MM.1S (cell line): ENCODE measurements at regions not wholly inside any gene's neighbourhood (a gene's known extent, or its start where the extent isn't known, plus 50 kb on each side); places are given as distances from the start of the nearest gene placed in this dataset.

Experiments used
- DNase-seq: peaks from one replicate; pipeline ENCODE4 v3.0.0-alpha.2; 2015
- H2AFZ ChIP-seq: fragments of 300-600 bp; sonication (generic); 2 replicates; pipeline ENCODE4 v1.6.0; 2016; ENCODE audit warnings: antibody characterized with exemption, low read length
- H3F3A ChIP-seq: fragments of 300-600 bp; sonication (generic); 2 replicates; pipeline ENCODE4 v1.6.1; 2016; ENCODE audit warnings: mild to moderate bottlenecking, antibody characterized with exemption, low read length, moderate library complexity, mixed read lengths; ENCODE audit not compliant: insufficient read depth
- H3K27ac ChIP-seq: fragments of 300-600 bp; sonication (generic); 2 replicates; pipeline ENCODE4 v1.5.1; 2016; ENCODE audit warnings: mild to moderate bottlenecking, low read length
- H3K27me3 ChIP-seq: fragments of 300-600 bp; sonication (generic); replicated peaks from 2 replicates; pipeline ENCODE4 v1.6.0; 2016; ENCODE audit warnings: low read length; ENCODE audit not compliant: insufficient read depth
- H3K36me3 ChIP-seq: fragments of 300-600 bp; sonication (generic); replicated peaks from 2 replicates; pipeline ENCODE4 v1.6.1; 2016; ENCODE audit warnings: mild to moderate bottlenecking, low read length, mixed read lengths; ENCODE audit not compliant: insufficient read depth
- H3K4me1 ChIP-seq: fragments of 300-600 bp; sonication (generic); 2 replicates; pipeline ENCODE4 v1.6.1; 2016; ENCODE audit warnings: low read length, mixed read lengths
- H3K4me2 ChIP-seq: fragments of 300-600 bp; sonication (generic); 2 replicates; pipeline ENCODE4 v1.6.0; 2016; ENCODE audit warnings: low read depth, low read length
- H3K4me3 ChIP-seq: fragments of 300-600 bp; sonication (generic); 2 replicates; pipeline ENCODE4 v1.5.1; 2016; ENCODE audit warnings: low read length, mixed read lengths
- H3K79me2 ChIP-seq: fragments of 300-600 bp; sonication (generic); 2 replicates; pipeline ENCODE4 v1.6.1; 2016; ENCODE audit warnings: mixed run types, low read length, mixed read lengths
- H3K9ac ChIP-seq: fragments of 300-600 bp; sonication (generic); 2 replicates; pipeline ENCODE4 v1.6.1; 2016; ENCODE audit warnings: low read length, mixed read lengths
- H3K9me2 ChIP-seq: fragments of 300-600 bp; sonication (generic); replicated peaks from 2 replicates; pipeline ENCODE4 v1.6.1; 2016; ENCODE audit warnings: mild to moderate bottlenecking, low read length, mixed read lengths; ENCODE audit not compliant: insufficient read depth
- H3K9me3 ChIP-seq: fragments of 300-600 bp; sonication (generic); replicated peaks from 2 replicates; pipeline ENCODE4 v1.6.1; 2016; ENCODE audit warnings: mild to moderate bottlenecking, low read length, mixed read lengths; ENCODE audit not compliant: insufficient read depth
- H4K20me1 ChIP-seq: fragments of 300-600 bp; sonication (generic); 2 replicates; pipeline ENCODE4 v1.6.1; 2016; ENCODE audit warnings: mild to moderate bottlenecking, low read length, moderate library complexity, mixed read lengths; ENCODE audit not compliant: insufficient read depth
- EZH2 ChIP-seq: fragments of 300-600 bp; sonication (generic); optimal IDR thresholded peaks from 2 replicates; pipeline ENCODE3; 2017; ENCODE audit warnings: low read depth, mild to moderate bottlenecking, antibody characterized with exemption, low read length, mixed read lengths
- EZH2phosphoT487 ChIP-seq: fragments of 300-600 bp; sonication (generic); IDR thresholded peaks from 2 replicates; pipeline ENCODE4 v1.6.1; 2018; ENCODE audit warnings: antibody characterized with exemption, low read length
- TF ChIP-seq, protein P1 (sequence below): fragments of 300-600 bp; sonication (generic); IDR thresholded peaks from 2 replicates; pipeline ENCODE4 v1.5.1; 2016; ENCODE audit warnings: antibody characterized with exemption, low read length, mixed read lengths

DNA sequence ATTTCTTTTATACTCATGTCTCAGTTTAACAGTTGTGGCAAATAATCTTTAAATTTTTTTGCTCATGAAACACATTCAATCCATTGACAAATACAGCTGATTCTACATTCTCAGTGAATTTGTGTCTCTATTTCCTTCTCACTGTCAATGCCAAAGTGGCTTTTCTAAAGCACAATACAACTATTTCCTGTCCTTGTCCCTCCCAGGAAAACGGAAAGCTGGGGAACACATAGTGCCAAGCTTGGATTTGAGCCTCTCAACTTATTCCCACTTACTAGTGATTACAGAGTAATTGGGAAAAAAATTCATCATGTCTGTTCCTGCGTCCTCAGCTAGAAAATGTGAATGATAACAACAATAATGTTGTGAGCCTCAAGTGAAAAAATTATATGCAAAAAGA is 899.7 kb upstream of the CDH2 start:
- no peaks in the 10 kb centered on the region for H3F3A ChIP-seq
- H3K9me2 ChIP-seq, result no peaks in the 10 kb centered on the region

DNA sequence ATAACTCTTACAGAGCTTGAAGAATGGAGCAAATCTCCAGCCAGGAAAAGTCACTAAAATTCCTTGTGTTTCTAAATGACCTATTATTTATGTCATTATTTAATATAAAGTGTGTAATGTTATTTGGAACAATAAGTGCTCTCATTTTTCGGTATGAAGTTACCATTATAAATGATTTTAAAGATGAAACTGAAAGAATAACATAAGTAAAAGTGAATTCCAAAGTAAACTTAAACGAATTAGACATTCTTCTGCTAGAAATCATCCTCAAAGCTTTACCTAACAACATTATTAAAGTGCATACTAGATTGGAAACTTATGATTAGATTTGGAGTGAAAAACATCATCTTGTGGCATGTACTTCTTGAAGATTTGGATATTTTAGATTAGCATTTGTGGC is 897.2 kb upstream of the CDH2 start:
- no peak overlapping the region for H3K27ac ChIP-seq

More for the DNA sequence above, 899.7 kb upstream of the CDH2 start:
- Histone ChIP-seq H3K4me1 (no peaks in the 10 kb centered on the region), H4K20me1 (no peaks in the 10 kb centered on the region), H3K79me2 (no peaks in the 10 kb centered on the region), H3K4me2 (no peak overlapping the region), H3K9me3 (no peaks in the 10 kb centered on the region), H3K36me3 (no peaks in the 10 kb centered on the region), H3K27me3 (no peaks in the 10 kb centered on the region), H3K27ac (no peak overlapping the region), H3K9ac (no peak overlapping the region), H3K4me3 (no peak overlapping the region), H2AFZ (no peak overlapping the region)
- DNase-seq, result no peak
- TF ChIP-seq, protein P1, sequence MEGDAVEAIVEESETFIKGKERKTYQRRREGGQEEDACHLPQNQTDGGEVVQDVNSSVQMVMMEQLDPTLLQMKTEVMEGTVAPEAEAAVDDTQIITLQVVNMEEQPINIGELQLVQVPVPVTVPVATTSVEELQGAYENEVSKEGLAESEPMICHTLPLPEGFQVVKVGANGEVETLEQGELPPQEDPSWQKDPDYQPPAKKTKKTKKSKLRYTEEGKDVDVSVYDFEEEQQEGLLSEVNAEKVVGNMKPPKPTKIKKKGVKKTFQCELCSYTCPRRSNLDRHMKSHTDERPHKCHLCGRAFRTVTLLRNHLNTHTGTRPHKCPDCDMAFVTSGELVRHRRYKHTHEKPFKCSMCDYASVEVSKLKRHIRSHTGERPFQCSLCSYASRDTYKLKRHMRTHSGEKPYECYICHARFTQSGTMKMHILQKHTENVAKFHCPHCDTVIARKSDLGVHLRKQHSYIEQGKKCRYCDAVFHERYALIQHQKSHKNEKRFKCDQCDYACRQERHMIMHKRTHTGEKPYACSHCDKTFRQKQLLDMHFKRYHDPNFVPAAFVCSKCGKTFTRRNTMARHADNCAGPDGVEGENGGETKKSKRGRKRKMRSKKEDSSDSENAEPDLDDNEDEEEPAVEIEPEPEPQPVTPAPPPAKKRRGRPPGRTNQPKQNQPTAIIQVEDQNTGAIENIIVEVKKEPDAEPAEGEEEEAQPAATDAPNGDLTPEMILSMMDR, result no peak
- TF ChIP-seq EZH2phosphoT487, result no peak
- no peak for TF ChIP-seq EZH2

GRCh38 chr18:29071869-29072268 is 894.9 kb upstream of the CDH2 start:
- Histone ChIP-seq H2AFZ (no peak overlapping the region), H3K27ac (no peak overlapping the region), H3K9me2 (no peaks in the 10 kb centered on the region), H3K4me3 (no peak overlapping the region), H3K9ac (no peak overlapping the region), H3K9me3 (no peaks in the 10 kb centered on the region), H3F3A (no peaks in the 10 kb centered on the region), H4K20me1 (no peaks in the 10 kb centered on the region), H3K79me2 (no peaks in the 10 kb centered on the region), H3K27me3 (no peaks in the 10 kb centered on the region), H3K36me3 (no peaks in the 10 kb centered on the region), H3K4me1 (no peaks in the 10 kb centered on the region), H3K4me2 (no peak overlapping the region)
- DNase-seq, result no peak
- TF ChIP-seq EZH2 (no peak), EZH2phosphoT487 (no peak)
- TF ChIP-seq, protein P1, result no peak

More for the DNA sequence above, 897.2 kb upstream of the CDH2 start:
- no peak for DNase-seq
- Histone ChIP-seq H3K9ac (no peak overlapping the region), H3F3A (no peaks in the 10 kb centered on the region), H3K79me2 (no peaks in the 10 kb centered on the region), H2AFZ (no peak overlapping the region), H3K4me2 (no peak overlapping the region), H3K36me3 (no peaks in the 10 kb centered on the region), H4K20me1 (no peaks in the 10 kb centered on the region), H3K4me1 (no peaks in the 10 kb centered on the region), H3K9me3 (no peaks in the 10 kb centered on the region), H3K4me3 (no peak overlapping the region), H3K27me3 (no peaks in the 10 kb centered on the region), H3K9me2 (no peaks in the 10 kb centered on the region)
- TF ChIP-seq EZH2phosphoT487, result no peak
- TF ChIP-seq, protein P1, result no peak
- no peak for TF ChIP-seq EZH2
